Lower leg skin (tissue), 4 donors: ENCODE measurements at regions not wholly inside any gene's neighbourhood (a gene's known extent, or its start where the extent isn't known, plus 50 kb on each side); places are given as distances from the start of the nearest gene placed in this dataset.

Experiments
- DNase-seq, 2 donors: peaks; one replicate each; pipeline ENCODE4 v3.0.0-alpha.2; 2019; ENCODE audit warnings: low spot score in 2 of 2
- H3K4me3 ChIP-seq: fragments of 200-600 bp; sonication (generic); 2 replicates; pipeline ENCODE4 v1.5.1; 2017; ENCODE audit warnings: mild to moderate bottlenecking, low read depth; ENCODE audit not compliant: poor library complexity, severe bottlenecking
- POLR2A ChIP-seq, 2 donors: fragments of 450-650 bp; IDR thresholded peaks; one replicate each; pipeline ENCODE4 v1.6.1; 2016 to 2017; ENCODE audit warnings: antibody characterized with exemption in 2 of 2, mild to moderate bottlenecking in 1 of 2, moderate library complexity in 1 of 2
- WGBS, 2 donors: methylation state at CpG; one replicate each; pipeline ENCODE4 v1.1.5; 2018; 5-methylcytosine and 5-hydroxymethylcytosine counted together
- intact Hi-C: fragments of 100-400 bp; cut with DNase I; formaldehyde crosslinking; loops from one replicate; pipeline ENCODE4 v1.15.0; 2023; ENCODE audit warnings: low total_unique reads
- TF ChIP-seq, protein P1 (sequence below), 3 donors: fragments of 450-650 bp; IDR thresholded peaks; one replicate each; pipeline ENCODE4 v1.5.1; 2016; ENCODE audit warnings: antibody characterized with exemption in 3 of 3, mild to moderate bottlenecking in 3 of 3, moderate library complexity in 2 of 3

DNA sequence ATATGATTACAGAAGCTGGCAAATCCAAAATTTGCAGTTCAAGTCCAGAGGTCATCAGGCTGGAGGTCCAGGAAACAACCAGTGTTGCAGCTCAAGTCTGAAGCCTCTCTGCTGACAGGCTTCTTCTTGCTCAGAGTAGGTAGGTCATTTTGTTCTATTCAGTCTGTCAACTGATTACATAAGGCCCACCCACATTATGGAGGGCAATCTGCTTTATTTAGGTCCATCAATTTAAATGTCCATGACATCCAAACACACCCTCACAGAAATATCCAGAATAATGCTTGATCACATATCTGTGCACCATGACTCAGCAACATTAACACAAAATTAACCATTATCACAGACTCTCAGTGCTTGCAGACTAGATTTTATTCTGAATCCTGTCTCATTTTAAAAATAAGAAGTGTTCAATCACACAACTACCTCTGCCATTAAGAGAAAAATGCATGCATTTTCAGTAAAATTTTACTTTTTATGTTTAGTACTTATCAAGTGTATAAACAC lies 759.2 kb upstream of the ADGRB3 start:
- no peak for DNase-seq
- H3K4me3 ChIP-seq = no peak overlapping the region
- no peak for TF ChIP-seq POLR2A (IDR thresholded peaks at IDR 0.05)
- TF ChIP-seq, protein P1, sequence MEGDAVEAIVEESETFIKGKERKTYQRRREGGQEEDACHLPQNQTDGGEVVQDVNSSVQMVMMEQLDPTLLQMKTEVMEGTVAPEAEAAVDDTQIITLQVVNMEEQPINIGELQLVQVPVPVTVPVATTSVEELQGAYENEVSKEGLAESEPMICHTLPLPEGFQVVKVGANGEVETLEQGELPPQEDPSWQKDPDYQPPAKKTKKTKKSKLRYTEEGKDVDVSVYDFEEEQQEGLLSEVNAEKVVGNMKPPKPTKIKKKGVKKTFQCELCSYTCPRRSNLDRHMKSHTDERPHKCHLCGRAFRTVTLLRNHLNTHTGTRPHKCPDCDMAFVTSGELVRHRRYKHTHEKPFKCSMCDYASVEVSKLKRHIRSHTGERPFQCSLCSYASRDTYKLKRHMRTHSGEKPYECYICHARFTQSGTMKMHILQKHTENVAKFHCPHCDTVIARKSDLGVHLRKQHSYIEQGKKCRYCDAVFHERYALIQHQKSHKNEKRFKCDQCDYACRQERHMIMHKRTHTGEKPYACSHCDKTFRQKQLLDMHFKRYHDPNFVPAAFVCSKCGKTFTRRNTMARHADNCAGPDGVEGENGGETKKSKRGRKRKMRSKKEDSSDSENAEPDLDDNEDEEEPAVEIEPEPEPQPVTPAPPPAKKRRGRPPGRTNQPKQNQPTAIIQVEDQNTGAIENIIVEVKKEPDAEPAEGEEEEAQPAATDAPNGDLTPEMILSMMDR (IDR thresholded peaks at IDR 0.05) = no peak
- intact Hi-C loops = no loop called here

DNA sequence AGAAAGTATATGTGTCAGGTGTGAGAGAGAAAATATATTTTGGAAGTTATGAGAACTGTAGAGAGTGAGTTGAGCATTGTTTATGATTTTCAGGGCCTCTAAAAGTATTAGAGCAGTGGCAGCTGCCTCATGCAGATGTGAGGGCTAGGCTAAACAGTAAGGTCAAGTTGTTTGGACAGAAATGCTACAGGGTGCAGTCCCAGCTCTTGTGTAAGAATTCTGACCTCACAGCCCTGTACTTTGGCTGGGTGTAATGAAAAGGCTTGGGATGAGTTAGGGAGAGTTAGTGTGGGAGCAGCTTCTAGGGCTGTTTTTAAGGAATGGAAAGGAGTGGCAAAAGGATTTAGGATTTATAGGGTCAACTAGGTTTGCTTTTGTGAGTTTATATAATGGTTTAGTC lies 764.8 kb upstream of the ADGRB3 start:
- no peak for TF ChIP-seq POLR2A (IDR thresholded peaks at IDR 0.05)
- TF ChIP-seq, protein P1 (IDR thresholded peaks at IDR 0.05) = no peak
- intact Hi-C loops = no loop called here
- DNase-seq = no peak
- H3K4me3 ChIP-seq = no peak overlapping the region

DNA sequence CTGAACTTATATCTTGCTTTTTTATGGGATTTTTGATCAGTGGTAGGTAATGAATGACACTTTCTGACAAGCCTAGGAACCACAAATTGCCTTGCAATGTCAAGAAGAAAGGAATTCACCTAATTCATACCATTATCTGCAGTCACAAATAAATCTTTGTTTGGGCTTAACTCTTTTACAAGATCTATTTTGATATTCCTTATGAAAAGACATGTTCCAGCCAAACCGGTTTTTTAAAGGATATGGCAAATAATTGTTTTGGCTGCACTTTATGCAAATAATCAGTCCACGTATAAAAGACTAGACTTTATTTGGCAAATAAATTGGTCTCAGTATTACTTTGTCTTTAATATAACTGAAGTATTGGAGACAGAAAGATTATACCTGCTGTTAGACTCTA lies 771.7 kb upstream of the ADGRB3 start:
- intact Hi-C loops = no loop called here
- no peak overlapping the region for H3K4me3 ChIP-seq
- TF ChIP-seq POLR2A (IDR thresholded peaks at IDR 0.05) = no peak
- TF ChIP-seq, protein P1 (IDR thresholded peaks at IDR 0.05) = no peak
- WGBS, 2 donors = 38 to 65% methylated on average over 2 of the region's 2 CpGs
- DNase-seq = no peak

DNA sequence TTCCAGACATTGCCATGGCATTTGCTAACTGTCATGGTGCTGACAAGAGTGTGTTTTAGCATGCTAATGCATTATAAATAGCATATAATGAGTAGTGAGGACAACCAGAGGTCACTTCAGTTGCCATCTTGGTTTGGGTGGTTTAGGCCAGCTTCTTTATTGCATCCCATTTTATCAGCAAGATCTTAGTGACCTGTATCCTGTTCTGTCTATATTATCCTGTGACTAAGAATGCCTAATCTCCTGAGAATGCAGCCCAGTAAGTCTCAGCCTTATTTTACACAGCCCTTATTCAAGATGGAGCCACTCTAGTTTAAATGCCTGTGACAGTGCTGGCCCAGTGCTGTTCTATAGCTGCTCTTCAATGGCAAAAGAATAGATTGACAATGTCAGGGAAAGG lies 781.0 kb upstream of the ADGRB3 start:
- DNase-seq = no peak
- TF ChIP-seq, protein P1 (IDR thresholded peaks at IDR 0.05) = no peak
- no peak for TF ChIP-seq POLR2A (IDR thresholded peaks at IDR 0.05)
- no peak overlapping the region for H3K4me3 ChIP-seq
- intact Hi-C loops = no loop called here

DNA sequence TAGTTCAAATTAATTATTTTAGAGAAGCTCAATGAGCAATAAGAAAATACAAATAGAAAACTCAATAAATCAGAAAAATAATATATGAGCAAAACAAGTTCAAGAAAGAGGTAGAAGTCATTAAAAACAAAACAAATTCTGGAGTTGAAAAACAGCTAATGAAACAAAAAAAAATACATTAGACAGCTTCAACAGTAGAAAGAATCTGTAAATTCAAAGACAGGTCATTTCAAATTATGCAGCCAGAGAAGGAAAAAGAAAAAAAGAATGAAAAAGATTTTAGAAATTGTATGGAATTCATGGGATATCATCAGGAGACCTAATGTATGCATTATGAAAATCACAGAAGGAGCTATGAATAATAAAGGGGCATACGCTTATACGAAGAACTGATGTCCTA lies 795.3 kb upstream of the ADGRB3 start:
- TF ChIP-seq POLR2A (IDR thresholded peaks at IDR 0.05) = no peak
- TF ChIP-seq, protein P1 (IDR thresholded peaks at IDR 0.05) = no peak
- WGBS, 2 donors = 96% methylated on average over 2 of the region's 2 CpGs
- DNase-seq = no peak
- H3K4me3 ChIP-seq = no peak overlapping the region
- intact Hi-C loops = no loop called here

GRCh38 chr6:67825201-67825895 lies 809.7 kb upstream of the ADGRB3 start:
- TF ChIP-seq, protein P1 (IDR thresholded peaks at IDR 0.05) = no peak
- TF ChIP-seq POLR2A (IDR thresholded peaks at IDR 0.05) = no peak
- no peak for DNase-seq
- WGBS, 2 donors = 94 to 96% methylated on average over 29 to 36 of the region's 36 CpGs

More at GRCh38 chr6:67825201-67825895, 809.7 kb upstream of the ADGRB3 start:
- intact Hi-C loops = no loop called here
- no peak overlapping the region for H3K4me3 ChIP-seq
